Brain microvascular endothelial cell (primary cell): ENCODE measurements at regions not wholly inside any gene's neighbourhood (a gene's known extent, or its start where the extent isn't known, plus 50 kb on each side); places are given as distances from the start of the nearest gene placed in this dataset.
"Not testable (repeated sequence)": the region's sequence is repeated elsewhere in the genome, so short reads cannot be mapped to it uniquely, and the experiment has no call there.

Experiments
- DNase-seq: peaks from one replicate; pipeline ENCODE4 v3.0.0-alpha.2; 2020
- H3K27ac ChIP-seq: fragments of 250-450 bp; sonication (Bioruptor Pico); 2 replicates; pipeline ENCODE4 v1.5.1; 2020; ENCODE audit warnings: mild to moderate bottlenecking, moderate library complexity
- H3K27me3 ChIP-seq: fragments of 250-450 bp; sonication (Bioruptor Pico); replicated peaks from 2 replicates; pipeline ENCODE4 v1.5.1; 2020; ENCODE audit warnings: mild to moderate bottlenecking
- H3K36me3 ChIP-seq: fragments of 250-450 bp; sonication (Bioruptor Pico); replicated peaks from 2 replicates; pipeline ENCODE4 v1.5.1; 2020; ENCODE audit warnings: mild to moderate bottlenecking
- H3K4me3 ChIP-seq: 2 replicates; pipeline ENCODE4 v1.5.1; 2011; ENCODE audit warnings: low read depth, mild to moderate bottlenecking, control low read depth, low read length, moderate library complexity
- CTCF ChIP-seq: IDR thresholded peaks from 2 replicates; pipeline ENCODE4 v1.5.1; 2011; ENCODE audit warnings: low read depth, mild to moderate bottlenecking, moderate library complexity, low read length, control low read depth, inconsistent platforms; ENCODE audit errors: missing control alignments
- in situ Hi-C: cut with HindIII; loops from 2 replicates; pipeline ENCODE4 v1.10.0; 2017; ENCODE audit warnings: low sequenced_read_pairs, low pct_ligation_motif_present

- Histone ChIP-seq H3K4me3 (no peak overlapping the region), H3K27me3 (no peaks in the 10 kb centered on the region), H3K27ac (no peak overlapping the region), H3K36me3 (no peaks in the 10 kb centered on the region)
- no peak for TF ChIP-seq CTCF
- in situ Hi-C loops: loop anchor here (25.0 kb wide), 1 partner anchor 1090 kb away; no protein-coding TSS in a partner anchor
- DNase-seq: no peak
Measured at GRCh38 chr17:71446645-71447437, 674.0 kb upstream of the SOX9 start.

- in situ Hi-C loops: loop anchor here (25.0 kb wide), 1 partner anchor 1090 kb away; no protein-coding TSS in a partner anchor
- Histone ChIP-seq H3K27ac (no peak overlapping the region), H3K36me3 (no peaks in the 10 kb centered on the region), H3K4me3 (no peak overlapping the region), H3K27me3 (no peaks in the 10 kb centered on the region)
- no peak for DNase-seq
- TF ChIP-seq CTCF: no peak
Measured at GRCh38 chr17:71447644-71448043, 673.2 kb upstream of the SOX9 start.

GRCh38 chr17:71450657-71451056 lies 670.2 kb upstream of the SOX9 start:
- DNase-seq, in situ Hi-C loops, H3K36me3 ChIP-seq, H3K27me3 ChIP-seq, H3K4me3 ChIP-seq, H3K27ac ChIP-seq: not testable (repeated sequence)

- DNase-seq: no peak
- TF ChIP-seq CTCF: no peak
- Histone ChIP-seq H3K27me3 (no peaks in the 10 kb centered on the region), H3K4me3 (no peak overlapping the region), H3K27ac (no peak overlapping the region), H3K36me3 (no peaks in the 10 kb centered on the region)
- in situ Hi-C loops: no loop called here
Measured at GRCh38 chr17:71453876-71454422, 666.9 kb upstream of the SOX9 start.

GRCh38 chr17:71455219-71455618 lies 665.6 kb upstream of the SOX9 start:
- no peak for DNase-seq
- Histone ChIP-seq H3K4me3 (no peak overlapping the region), H3K36me3 (no peaks in the 10 kb centered on the region), H3K27me3 (no peaks in the 10 kb centered on the region), H3K27ac (no peak overlapping the region)
- no peak for TF ChIP-seq CTCF
- in situ Hi-C loops: no loop called here

- no peak for TF ChIP-seq CTCF
- DNase-seq: peak; percentile 47
- in situ Hi-C loops: no loop called here
- peak overlapping the region; percentile 65 for H3K27ac ChIP-seq
- H3K4me3 ChIP-seq: no peak overlapping the region
- H3K27me3 ChIP-seq: no peaks in the 10 kb centered on the region
- H3K36me3 ChIP-seq: no peaks in the 10 kb centered on the region
Measured at GRCh38 chr17:71458322-71458721, 662.5 kb upstream of the SOX9 start.
